H9 (cell line): ENCODE measurements at regions not wholly inside any gene's neighbourhood (a gene's known extent, or its start where the extent isn't known, plus 50 kb on each side); places are given as distances from the start of the nearest gene placed in this dataset.

Experiments used
- DNase-seq: peaks from one replicate; pipeline ENCODE4 v3.0.0-alpha.2; 2017
- H2AFZ ChIP-seq: one replicate; pipeline ENCODE4 v1.6.1; 2013; ENCODE audit warnings: mild to moderate bottlenecking, low read length, control low read depth, moderate library complexity
- H2AK5ac ChIP-seq: 2 replicates; pipeline ENCODE4 v1.6.1; 2013; ENCODE audit warnings: low read length, control low read depth, mixed read lengths; ENCODE audit not compliant: insufficient read length
- H2BK120ac ChIP-seq: one replicate; pipeline ENCODE4 v1.6.1; 2013; ENCODE audit warnings: low read depth, mild to moderate bottlenecking, low read length, control low read depth, inconsistent platforms; ENCODE audit not compliant: poor library complexity, severe bottlenecking
- H2BK12ac ChIP-seq: 2 replicates; pipeline ENCODE4 v1.6.1; 2013; ENCODE audit warnings: low read length, control low read depth, mixed read lengths, low read depth; ENCODE audit not compliant: insufficient read length
- H2BK15ac ChIP-seq: 2 replicates; pipeline ENCODE4 v1.6.1; 2013; ENCODE audit warnings: low read depth, low read length, control low read depth
- H2BK20ac ChIP-seq: one replicate; pipeline ENCODE4 v1.6.1; 2013; ENCODE audit warnings: low read depth, mild to moderate bottlenecking, low read length, control low read depth, inconsistent platforms; ENCODE audit not compliant: poor library complexity, severe bottlenecking
- H2BK5ac ChIP-seq: 2 replicates; pipeline ENCODE4 v1.6.1; 2013; ENCODE audit warnings: low read length, control low read depth, mixed read lengths; ENCODE audit not compliant: insufficient read length
- H3K14ac ChIP-seq: 2 replicates; pipeline ENCODE4 v1.6.1; 2013; ENCODE audit warnings: low read length, control low read depth; ENCODE audit not compliant: insufficient read depth
- H3K18ac ChIP-seq: 2 replicates; pipeline ENCODE4 v1.6.1; 2013; ENCODE audit warnings: low read depth, mild to moderate bottlenecking, mixed read lengths, low read length, control low read depth; ENCODE audit not compliant: insufficient read length
- H3K23ac ChIP-seq: 2 replicates; pipeline ENCODE4 v1.6.1; 2013; ENCODE audit warnings: low read length, control low read depth, mixed read lengths, low read depth; ENCODE audit not compliant: insufficient read length
- H3K23me2 ChIP-seq: 2 replicates; pipeline ENCODE4 v1.6.1; 2013; ENCODE audit warnings: low read depth, mild to moderate bottlenecking, mixed read lengths, low read length, control low read depth; ENCODE audit not compliant: insufficient read length, poor library complexity, severe bottlenecking
- H3K27ac ChIP-seq: 2 replicates; pipeline ENCODE4 v1.5.1; 2013; ENCODE audit warnings: low read length, control low read depth, mixed read lengths, low read depth; ENCODE audit not compliant: insufficient read length
- H3K27me3 ChIP-seq: 2 replicates; pipeline ENCODE4 v1.6.1; 2013; ENCODE audit warnings: low read length, control low read depth, inconsistent platforms; ENCODE audit not compliant: insufficient read depth
- H3K4ac ChIP-seq: 2 replicates; pipeline ENCODE4 v1.6.1; 2013; ENCODE audit warnings: low read depth, mild to moderate bottlenecking, control low read depth, inconsistent platforms, low read length, moderate library complexity
- H3K4me1 ChIP-seq: 2 replicates; pipeline ENCODE4 v1.6.1; 2013; ENCODE audit warnings: low read length, control low read depth, inconsistent platforms; ENCODE audit not compliant: insufficient read depth
- H3K4me2 ChIP-seq: 2 replicates; pipeline ENCODE4 v1.6.1; 2013; ENCODE audit warnings: low read length, control low read depth, mixed read lengths; ENCODE audit not compliant: insufficient read length, insufficient read depth
- H3K56ac ChIP-seq: 2 replicates; pipeline ENCODE4 v1.6.1; 2013; ENCODE audit warnings: low read depth, mild to moderate bottlenecking, mixed read lengths, low read length, control low read depth; ENCODE audit not compliant: insufficient read length
- H3K79me1 ChIP-seq: 2 replicates; pipeline ENCODE4 v1.6.1; 2013; ENCODE audit warnings: low read depth, mild to moderate bottlenecking, moderate library complexity, low read length, control low read depth, inconsistent platforms; ENCODE audit not compliant: insufficient read depth, poor library complexity, severe bottlenecking
- H3K79me2 ChIP-seq: 2 replicates; pipeline ENCODE4 v1.6.1; 2013; ENCODE audit warnings: low read length, control low read depth, inconsistent platforms; ENCODE audit not compliant: insufficient read depth
- H3K9ac ChIP-seq: 2 replicates; pipeline ENCODE4 v1.6.1; 2013; ENCODE audit warnings: low read length, control low read depth, mixed read lengths; ENCODE audit not compliant: insufficient read length; ENCODE audit errors: extremely low read depth
- H3K9me3 ChIP-seq: one replicate; pipeline ENCODE4 v1.6.1; 2013; ENCODE audit warnings: low read depth, low read length, inconsistent platforms; ENCODE audit not compliant: control insufficient read depth
- H3T11ph ChIP-seq: one replicate; pipeline ENCODE4 v1.6.1; 2013; ENCODE audit warnings: mild to moderate bottlenecking, low read length, control low read depth, inconsistent platforms
- H4K20me1 ChIP-seq: one replicate; pipeline ENCODE4 v1.6.1; 2013; ENCODE audit not compliant: control insufficient read depth, insufficient read length, insufficient read depth
- H4K5ac ChIP-seq: 2 replicates; pipeline ENCODE4 v1.6.1; 2013; ENCODE audit warnings: low read depth, mild to moderate bottlenecking, mixed read lengths, low read length, control low read depth; ENCODE audit not compliant: insufficient read length
- H4K8ac ChIP-seq: replicated peaks from 2 replicates; pipeline ENCODE4 v1.6.1; 2013; ENCODE audit warnings: low read length, control low read depth, mixed read lengths, low read depth; ENCODE audit not compliant: insufficient read length
- H4K91ac ChIP-seq: 2 replicates; pipeline ENCODE4 v1.6.1; 2013; ENCODE audit warnings: low read depth, mild to moderate bottlenecking, moderate library complexity, mixed read lengths, low read length, control low read depth; ENCODE audit not compliant: insufficient read length
- H3K27ac Mint-ChIP-seq, 3 experiments: 2 replicates in 2 of 3; 3 replicates in 1 of 3; pipeline ENCODE4 v1.8.0; 2020 to 2021; ENCODE audit warnings: mixed read lengths in 3 of 3, mild to moderate bottlenecking in 1 of 3, moderate library complexity in 1 of 3
- H3K27me3 Mint-ChIP-seq: 2 replicates; pipeline ENCODE4 v1.8.0; 2021; ENCODE audit warnings: low read depth, mild to moderate bottlenecking, moderate library complexity, mixed read lengths
- H3K36me3 Mint-ChIP-seq, 3 experiments: 2 replicates in 2 of 3; 3 replicates in 1 of 3; pipeline ENCODE4 v1.8.0; 2020 to 2021; ENCODE audit warnings: low read depth in 3 of 3, mixed read lengths in 3 of 3; ENCODE audit not compliant: insufficient read depth in 1 of 3
- H3K4me1 Mint-ChIP-seq, 2 experiments: 2 replicates each; pipeline ENCODE4 v1.8.0; 2020; ENCODE audit warnings: mixed read lengths in 2 of 2
- H3K4me3 Mint-ChIP-seq, 2 experiments: 2 replicates in 1 of 2; 3 replicates in 1 of 2; pipeline ENCODE4 v1.8.0; 2020 to 2021; ENCODE audit warnings: mild to moderate bottlenecking in 2 of 2, mixed read lengths in 2 of 2, moderate library complexity in 1 of 2
- H3K9me3 Mint-ChIP-seq, 2 experiments: 2 replicates in 1 of 2; 3 replicates in 1 of 2; pipeline ENCODE4 v1.8.0; 2020; ENCODE audit warnings: mild to moderate bottlenecking in 2 of 2, mixed read lengths in 2 of 2, moderate library complexity in 1 of 2
- CTCF ChIP-seq: fragments of 200-600 bp; sonication (generic); conservative IDR thresholded peaks from 3 replicates; pipeline ENCODE4 v1.8.0; 2021; ENCODE audit warnings: antibody characterized with exemption, mild to moderate bottlenecking
- WGBS: extraction: QIAGEN DNeasy Blood & Tissue Kit; methylation state at CpG from one replicate; pipeline ENCODE4 v1.1.7; 2013; ENCODE audit warnings: missing lambda C conversion rate, low lambda C conversion rate, mixed read lengths; ENCODE audit not compliant: insufficient read length; ENCODE audit errors: extremely low coverage; 5-methylcytosine and 5-hydroxymethylcytosine counted together

- Histone ChIP-seq H4K8ac (no peak overlapping the region), H3K9ac (no peak overlapping the region), H2AFZ (no peak overlapping the region), H4K91ac (no peak overlapping the region), H2BK20ac (no peak overlapping the region), H3K27me3 (no peaks in the 10 kb centered on the region), H4K5ac (no peak overlapping the region), H2BK12ac (no peak overlapping the region), H3K4me2 (no peak overlapping the region), H2AK5ac (no peak overlapping the region), H3K23me2 (no peaks in the 10 kb centered on the region), H2BK120ac (no peak overlapping the region), H2BK5ac (no peak overlapping the region), H3K79me1 (no peaks in the 10 kb centered on the region), H3K9me3 (no peaks in the 10 kb centered on the region), H3K79me2 (no peaks in the 10 kb centered on the region), H3K18ac (no peak overlapping the region), H3K4ac (no peak overlapping the region), H4K20me1 (no peaks in the 10 kb centered on the region), H3T11ph (no peak overlapping the region), H3K14ac (no peak overlapping the region), H3K23ac (no peak overlapping the region), H3K56ac (no peak overlapping the region), H3K4me1 (no peaks in the 10 kb centered on the region), H2BK15ac (no peak overlapping the region), H3K27ac (no peak overlapping the region)
- WGBS: no CpG with 5 or more reads among the region's 7 CpGs
- H3K9me3 Mint-ChIP-seq: no peaks in the 10 kb centered on the region; a peak in 1 of 5 replicates
- DNase-seq: no peak
- peaks cover 4 to 8% of the 10 kb centered on the region in 2 experiments; a peak in 2 of 4 replicates for H3K4me1 Mint-ChIP-seq
- peaks cover 25% of the 10 kb centered on the region for H3K27me3 Mint-ChIP-seq
- H3K27ac Mint-ChIP-seq: no peak overlapping the region
- H3K4me3 Mint-ChIP-seq: no peak overlapping the region
- no peaks in the 10 kb centered on the region for H3K36me3 Mint-ChIP-seq
- TF ChIP-seq CTCF: no peak
Observed at GRCh38 chr1:48069662-48070395, 72.6 kb upstream of the TRABD2B start.
